DOHH2 (cell line): ENCODE measurements at regions not wholly inside any gene's neighbourhood (a gene's known extent, or its start where the extent isn't known, plus 50 kb on each side); places are given as distances from the start of the nearest gene placed in this dataset.

ENCODE experiments used
- CTCF ChIP-seq: fragments of 200-600 bp; sonication (generic); IDR thresholded peaks from one replicate; pipeline ENCODE4 v1.5.1; 2014; ENCODE audit warnings: antibody characterized with exemption, mild to moderate bottlenecking, low read depth, low read length; ENCODE audit not compliant: poor library complexity, severe bottlenecking
- EZH2phosphoT487 ChIP-seq: fragments of 200-600 bp; sonication (generic); IDR thresholded peaks from 2 replicates; pipeline ENCODE4 v1.6.1; 2017; ENCODE audit warnings: borderline replicate concordance, mild to moderate bottlenecking, antibody characterized with exemption, low read length, moderate library complexity, mixed read lengths

- TF ChIP-seq CTCF, result no peak
- no peak for TF ChIP-seq EZH2phosphoT487
These were observed 58.2 kb upstream of the GADD45A start for GRCh38 chr1:67626861-67627235.
